Activated CD4-positive, alpha-beta T cell treated with anti-CD3 and anti-CD28 coated beads, Interleukin-2, Interleukin-4, amounts not matched to agents 100 ng/mL and 50 ng/mL, durations not matched to agents 16 hours and 8 hours (primary cell): ENCODE measurements at regions not wholly inside any gene's neighbourhood (a gene's known extent, or its start where the extent isn't known, plus 50 kb on each side); places are given as distances from the start of the nearest gene placed in this dataset.

ENCODE experiments used
- DNase-seq: peaks from one replicate; pipeline ENCODE4 v3.0.0-alpha.2; 2020; ENCODE audit warnings: low spot score

GRCh38 chr22:49155770-49156580 is 671.7 kb downstream of the BRD1 start:
- DNase-seq, result no peak

GRCh38 chr22:49155039-49155769 is 672.5 kb downstream of the BRD1 start:
- DNase-seq, result no peak

GRCh38 chr22:49154433-49154832 is 673.2 kb downstream of the BRD1 start:
- no peak for DNase-seq

- DNase-seq, result no peak
Observed at GRCh38 chr22:49153921-49154320, 673.8 kb downstream of the BRD1 start.

GRCh38 chr22:49152939-49153770 is 674.5 kb downstream of the BRD1 start:
- no peak for DNase-seq

- DNase-seq, result no peak
Observed at GRCh38 chr22:49152127-49152938, 675.3 kb downstream of the BRD1 start.

GRCh38 chr22:49151256-49152126 is 676.2 kb downstream of the BRD1 start:
- no peak for DNase-seq

- DNase-seq, result no peak
Observed at GRCh38 chr22:49150801-49151221, 676.9 kb downstream of the BRD1 start.

GRCh38 chr22:49149721-49150608 is 677.7 kb downstream of the BRD1 start:
- DNase-seq, result no peak

- DNase-seq, result no peak
Observed at GRCh38 chr22:49148895-49149418, 678.7 kb downstream of the BRD1 start.

GRCh38 chr22:49147617-49148175 is 680.0 kb downstream of the BRD1 start:
- no peak for DNase-seq

- DNase-seq, result no peak
Observed at GRCh38 chr22:49147171-49147570, 680.5 kb downstream of the BRD1 start.

GRCh38 chr22:49146511-49146910 is 681.2 kb downstream of the BRD1 start:
- DNase-seq, result no peak

- DNase-seq, result no peak
Observed at GRCh38 chr22:49143812-49144211, 683.9 kb downstream of the BRD1 start.

- no peak for DNase-seq
Observed at GRCh38 chr22:49142891-49143290, 684.8 kb downstream of the BRD1 start.

GRCh38 chr22:49142296-49142695 is 685.4 kb downstream of the BRD1 start:
- DNase-seq, result no peak

GRCh38 chr22:49141761-49142160 is 685.9 kb downstream of the BRD1 start:
- no peak for DNase-seq

GRCh38 chr22:49140911-49141665 is 686.6 kb downstream of the BRD1 start:
- no peak for DNase-seq
